Fibroblast of skin of back (primary cell): ENCODE measurements at regions not wholly inside any gene's neighbourhood (a gene's known extent, or its start where the extent isn't known, plus 50 kb on each side); places are given as distances from the start of the nearest gene placed in this dataset.
A peak's percentile ranks its signal among the peaks of the same experiment; 100 is the strongest.

ENCODE experiments used
- DNase-seq: peaks from one replicate; pipeline ENCODE4 v3.0.0-alpha.2; 2013

- DNase-seq: no peak
These were observed 212.7 kb upstream of the FMR1 start for GRCh38 chrX:147699061-147699460.

- no peak for DNase-seq
These were observed 201.4 kb upstream of the FMR1 start for GRCh38 chrX:147710301-147710700.

DNA sequence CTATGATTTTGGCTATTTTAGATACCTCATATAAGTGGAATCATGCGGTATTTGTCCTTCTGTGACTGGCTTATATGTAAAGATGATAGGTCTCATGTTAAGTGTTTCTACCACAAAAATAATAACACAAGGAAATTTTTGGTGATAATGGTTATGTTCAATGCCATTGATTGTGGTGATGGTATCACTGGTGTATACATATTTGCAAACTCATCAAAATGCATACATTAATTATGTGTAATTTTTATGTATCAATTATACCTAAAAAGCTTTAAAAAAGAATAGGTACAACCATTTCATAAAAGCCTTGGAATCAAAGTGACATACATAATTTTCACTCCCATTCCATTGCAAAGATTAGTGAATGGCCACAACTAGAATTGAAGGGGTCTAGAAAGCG is 178.3 kb upstream of the FMR1 start:
- no peak for DNase-seq

- DNase-seq: peak; percentile 0
These were observed 176.4 kb upstream of the FMR1 start for GRCh38 chrX:147735364-147735763.

DNA sequence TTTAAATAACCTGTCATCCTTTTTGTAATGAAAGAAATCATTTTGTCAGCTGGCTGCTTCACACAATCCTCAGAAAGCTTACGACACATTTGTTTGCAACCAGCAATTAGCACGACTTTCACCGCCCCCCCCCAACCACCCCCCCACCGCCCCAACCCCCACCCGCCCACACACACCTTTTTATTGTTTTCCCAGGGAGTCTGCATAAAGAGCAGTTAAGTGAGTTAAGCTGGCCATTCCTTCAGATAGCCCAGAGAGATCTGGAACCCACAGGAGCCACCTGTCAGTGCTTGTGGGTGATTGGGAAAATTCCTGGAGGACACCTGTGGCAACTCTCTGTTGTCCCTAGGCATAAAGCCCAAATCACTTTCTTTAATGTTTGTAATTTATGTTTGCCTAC is 175.7 kb upstream of the FMR1 start:
- no peak for DNase-seq

DNA sequence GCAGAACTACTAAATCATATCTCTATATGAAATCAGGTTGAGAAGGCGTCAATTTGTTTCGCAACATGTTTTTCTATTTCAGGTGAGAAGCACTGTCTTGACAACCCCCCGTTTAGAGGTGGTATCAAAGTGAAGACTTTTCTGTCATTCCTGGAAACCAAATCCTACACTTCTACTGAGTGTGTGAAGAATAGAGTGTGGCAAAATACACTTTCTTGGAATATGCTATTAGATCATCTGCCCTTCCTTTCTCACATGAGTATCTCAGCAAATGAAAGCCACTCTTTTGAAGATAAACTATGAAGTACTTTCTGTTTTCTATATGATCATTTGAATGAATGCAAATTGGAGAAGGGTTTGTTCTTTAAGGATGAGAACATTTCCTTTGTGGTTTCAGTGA is 174.0 kb upstream of the FMR1 start:
- DNase-seq: peak; percentile 7

DNA sequence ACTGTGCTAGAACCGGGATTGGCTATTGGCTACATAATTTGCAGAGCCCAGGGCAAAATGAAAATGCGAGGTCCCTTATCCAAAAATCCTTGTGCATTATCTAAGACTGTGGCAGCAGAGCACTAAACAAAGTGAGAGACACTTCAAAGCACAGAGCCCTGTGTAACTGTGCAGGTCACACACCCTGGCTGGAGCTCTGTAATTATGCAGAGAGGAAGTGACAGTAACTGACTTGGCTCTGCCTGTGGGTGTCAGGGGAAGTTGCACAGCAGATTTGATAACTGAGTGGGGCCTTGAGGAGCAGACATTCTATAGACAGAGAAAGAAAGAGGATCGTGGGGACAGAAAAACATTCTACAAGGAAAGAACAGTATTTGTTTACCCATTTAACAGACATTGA is 173.5 kb upstream of the FMR1 start:
- no peak for DNase-seq

- no peak for DNase-seq
These were observed 172.5 kb upstream of the FMR1 start for GRCh38 chrX:147739196-147739595.

GRCh38 chrX:147741776-147742175 is 169.9 kb upstream of the FMR1 start:
- no peak for DNase-seq

- no peak for DNase-seq
These were observed 162.4 kb upstream of the FMR1 start for GRCh38 chrX:147749308-147749707.

- no peak for DNase-seq
These were observed 154.0 kb upstream of the FMR1 start for GRCh38 chrX:147757750-147758149.

DNA sequence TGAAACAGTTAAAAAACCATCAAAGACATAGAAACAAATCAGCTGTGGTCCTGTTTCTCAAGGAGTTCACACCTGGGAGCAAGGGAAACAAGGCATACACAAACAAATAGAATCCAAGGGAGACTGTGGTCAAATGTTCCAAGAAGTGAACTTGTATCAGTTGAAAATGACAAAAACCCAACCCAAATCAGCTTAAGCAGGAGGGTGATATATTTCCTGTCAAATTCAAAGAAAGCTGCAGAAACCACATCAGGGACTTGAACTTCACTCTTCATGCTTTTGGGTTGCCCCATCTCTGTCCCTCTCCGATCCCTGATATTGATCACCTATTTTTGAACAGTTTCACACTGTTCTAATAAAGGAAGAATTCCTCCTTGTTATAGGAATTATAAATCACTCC is 148.6 kb upstream of the FMR1 start:
- DNase-seq: no peak

- DNase-seq: no peak
These were observed 146.9 kb upstream of the FMR1 start for GRCh38 chrX:147764868-147765267.

- no peak for DNase-seq
These were observed 140.9 kb upstream of the FMR1 start for GRCh38 chrX:147770858-147771257.

GRCh38 chrX:147776988-147777387 is 134.7 kb upstream of the FMR1 start:
- DNase-seq: no peak

- DNase-seq: no peak
These were observed 132.5 kb upstream of the FMR1 start for GRCh38 chrX:147779173-147779572.

DNA sequence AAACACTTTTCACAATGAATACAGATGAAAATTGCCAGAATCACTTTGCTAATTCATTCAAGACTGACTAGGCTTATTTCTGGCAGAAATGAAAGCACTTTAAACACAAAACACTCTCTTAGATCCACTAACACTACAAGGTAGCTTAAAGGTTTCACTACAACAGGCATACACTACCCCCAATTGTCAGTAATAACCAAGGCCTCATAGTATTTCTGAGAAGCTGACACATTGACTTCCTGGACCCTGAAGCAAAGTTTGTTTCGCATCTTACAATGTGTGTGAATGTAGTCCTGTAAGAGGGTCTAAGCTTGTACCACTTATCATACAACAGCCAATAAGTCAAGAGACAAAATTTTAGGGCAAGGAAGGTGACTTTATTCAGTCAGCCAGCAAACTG is 129.9 kb upstream of the FMR1 start:
- no peak for DNase-seq

GRCh38 chrX:147788641-147789350 is 122.9 kb upstream of the FMR1 start:
- DNase-seq: no peak

DNA sequence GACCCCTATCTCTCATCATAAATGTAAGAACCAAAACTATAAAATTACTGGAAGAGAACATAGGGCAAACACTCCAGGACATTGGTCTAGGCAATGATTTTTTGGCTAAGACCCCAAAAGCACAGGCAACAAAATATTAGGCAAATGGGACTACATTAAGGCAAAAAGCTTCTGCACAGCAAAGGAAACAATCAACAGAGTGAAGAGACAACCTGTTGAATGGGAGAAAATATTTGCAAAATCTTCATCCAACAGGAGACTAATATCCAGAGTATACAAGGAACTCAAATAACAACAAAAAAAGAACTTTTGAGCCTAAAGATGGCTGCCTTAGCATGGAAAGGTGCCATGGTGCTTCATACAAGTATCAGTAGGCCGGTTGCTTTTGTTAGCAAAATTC is 111.1 kb upstream of the FMR1 start:
- no peak for DNase-seq

- DNase-seq: peak; percentile 9
These were observed 107.8 kb upstream of the FMR1 start for GRCh38 chrX:147803948-147804347.

- no peak for DNase-seq
These were observed 99.9 kb upstream of the FMR1 start for GRCh38 chrX:147811803-147812202.

DNA sequence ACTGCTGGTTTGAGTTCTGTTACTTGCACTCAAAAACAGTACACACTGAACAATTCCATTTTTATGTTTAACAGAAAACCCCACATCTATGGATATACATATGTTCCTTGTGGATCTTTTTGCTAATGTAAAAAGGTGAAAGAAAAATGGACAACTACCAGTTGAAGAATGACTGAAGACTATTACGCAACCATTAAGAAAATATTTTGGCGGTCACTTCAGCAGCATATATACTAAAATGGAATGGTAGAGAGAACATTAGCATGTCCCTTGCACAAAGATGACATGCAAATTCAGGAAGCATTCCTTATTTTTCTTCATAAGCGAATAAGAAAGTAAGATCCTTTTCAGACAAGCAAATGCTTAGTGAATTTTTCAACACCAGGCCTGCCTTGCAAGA is 84.6 kb upstream of the FMR1 start:
- no peak for DNase-seq

GRCh38 chrX:147828719-147829118 is 83.0 kb upstream of the FMR1 start:
- no peak for DNase-seq

DNA sequence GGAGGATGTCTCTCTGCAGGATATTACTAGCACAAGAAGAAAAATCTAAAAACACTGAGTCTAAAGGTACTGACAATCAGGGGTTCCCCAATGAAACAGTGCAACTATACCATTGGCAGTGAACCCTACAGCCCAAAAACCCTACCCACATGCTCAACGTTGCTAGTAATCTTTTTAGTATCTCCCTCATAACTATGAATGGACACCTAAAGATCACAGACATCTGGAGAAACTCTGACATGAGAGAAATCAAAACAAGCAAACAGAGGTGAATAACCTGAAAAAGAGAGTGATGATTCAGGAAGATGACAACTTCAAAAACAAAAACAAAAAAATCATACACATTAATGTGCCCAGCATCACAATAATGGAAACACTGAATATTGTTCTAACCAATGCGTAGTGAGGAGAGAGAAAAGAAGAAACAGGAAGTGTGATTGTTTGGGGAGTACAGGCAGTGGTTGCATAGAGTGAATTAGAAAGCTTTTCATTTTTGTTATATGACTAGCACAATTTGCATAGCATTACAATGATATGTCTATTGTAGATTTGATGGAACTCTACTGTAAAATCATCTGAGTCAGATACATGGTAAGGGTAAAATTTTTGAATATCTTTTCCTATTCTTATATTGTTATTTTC is 78.9 kb upstream of the FMR1 start:
- no peak for DNase-seq
